ENCODE measurements at regions not wholly inside any gene's neighbourhood (a gene's known extent, or its start where the extent isn't known, plus 50 kb on each side); places are given as distances from the start of the nearest gene placed in this dataset.
"Not testable (repeated sequence)": the region's sequence is repeated elsewhere in the genome, so short reads cannot be mapped to it uniquely, and the experiment has no call there.

GRCh38 chr17:64778240-64779097, 116.4 kb upstream of the SMURF2 start:
- peak overlapping the region; percentile 61 for H3K4me3 ChIP-seq
- H3K4me2 ChIP-seq, result peak overlapping the region; percentile 100
- H3K4me1 ChIP-seq, result peaks cover 88% of the 10 kb centered on the region
- H4K20me1 ChIP-seq, result peaks cover 34% of the 10 kb centered on the region
- peaks cover 39% of the 10 kb centered on the region for H3K27me3 ChIP-seq
- no peaks in the 10 kb centered on the region for H3K9me3 ChIP-seq
- H3K9ac ChIP-seq, result peak overlapping the region; percentile 53; the same call in 1 of the 2 replicates
- H3K27ac ChIP-seq, result peak overlapping the region; percentile 41; the same call in 1 of the 2 replicates
- TF ChIP-seq Cebpa-rat (IDR thresholded peaks at IDR 0.05), result no peak
- peaks cover 17% of the 10 kb centered on the region; the same call in 1 of the 2 replicates for H3K36me3 ChIP-seq

- TF ChIP-seq Cebpa-rat (IDR thresholded peaks at IDR 0.05), result no peak
- Histone ChIP-seq H4K20me1 (peaks cover 34% of the 10 kb centered on the region), H3K27me3 (peaks cover 39% of the 10 kb centered on the region), H3K36me3 (0 out of 2 replicates have a peak, but pooled peaks cover 8% of the 10 kb centered on the region), H3K4me1 (peaks cover 87% of the 10 kb centered on the region), H3K4me2 (peak overlapping the region; percentile 100), H3K27ac (peak overlapping the region; percentile 53; the same call in 1 of the 2 replicates), H3K4me3 (peak overlapping the region; percentile 61), H3K9me3 (no peaks in the 10 kb centered on the region), H3K9ac (peak overlapping the region; percentile 53)
These were observed 115.5 kb upstream of the SMURF2 start for GRCh38 chr17:64777415-64778239.

- peak overlapping the region; percentile 53; the same call in 1 of the 2 replicates for H3K27ac ChIP-seq
- not testable (repeated sequence) for H3K9me3 ChIP-seq, H3K36me3 ChIP-seq
- peak overlapping the region; percentile 100 for H3K4me2 ChIP-seq
- peak overlapping the region; percentile 61 for H3K4me3 ChIP-seq
- peaks cover 39% of the 10 kb centered on the region for H3K27me3 ChIP-seq
- H3K4me1 ChIP-seq, result peaks cover 85% of the 10 kb centered on the region
- H4K20me1 ChIP-seq, result peaks cover 34% of the 10 kb centered on the region
- peak overlapping the region; percentile 53 for H3K9ac ChIP-seq
These were observed 114.8 kb upstream of the SMURF2 start for GRCh38 chr17:64776720-64777414.

GRCh38 chr17:64775701-64776570, 113.8 kb upstream of the SMURF2 start:
- H3K4me2 ChIP-seq, result peak overlapping the region; percentile 100
- H3K9ac ChIP-seq, result no peak overlapping the region
- no peak overlapping the region; the same call in 1 of the 2 replicates for H3K27ac ChIP-seq
- H3K4me1 ChIP-seq, result peaks cover 79% of the 10 kb centered on the region
- H4K20me1 ChIP-seq, result peaks cover 34% of the 10 kb centered on the region
- peaks cover 38% of the 10 kb centered on the region for H3K27me3 ChIP-seq
- 0 out of 2 replicates have a peak, but pooled peaks cover 8% of the 10 kb centered on the region for H3K36me3 ChIP-seq
- no peak for TF ChIP-seq Cebpa-rat (IDR thresholded peaks at IDR 0.05)
- no peaks in the 10 kb centered on the region for H3K9me3 ChIP-seq
- no peak overlapping the region for H3K4me3 ChIP-seq

GRCh38 chr17:64774888-64775540, 112.9 kb upstream of the SMURF2 start:
- Histone ChIP-seq H3K4me2 (peak overlapping the region; percentile 75), H3K4me3 (no peak overlapping the region), H3K36me3 (0 out of 2 replicates have a peak, but pooled peaks cover 12% of the 10 kb centered on the region), H3K27ac (no peak overlapping the region), H3K9ac (no peak overlapping the region), H3K27me3 (peaks cover 29% of the 10 kb centered on the region), H4K20me1 (peaks cover 29% of the 10 kb centered on the region), H3K9me3 (no peaks in the 10 kb centered on the region), H3K4me1 (peaks cover 70% of the 10 kb centered on the region)
- no peak for TF ChIP-seq Cebpa-rat (IDR thresholded peaks at IDR 0.05)

DNA sequence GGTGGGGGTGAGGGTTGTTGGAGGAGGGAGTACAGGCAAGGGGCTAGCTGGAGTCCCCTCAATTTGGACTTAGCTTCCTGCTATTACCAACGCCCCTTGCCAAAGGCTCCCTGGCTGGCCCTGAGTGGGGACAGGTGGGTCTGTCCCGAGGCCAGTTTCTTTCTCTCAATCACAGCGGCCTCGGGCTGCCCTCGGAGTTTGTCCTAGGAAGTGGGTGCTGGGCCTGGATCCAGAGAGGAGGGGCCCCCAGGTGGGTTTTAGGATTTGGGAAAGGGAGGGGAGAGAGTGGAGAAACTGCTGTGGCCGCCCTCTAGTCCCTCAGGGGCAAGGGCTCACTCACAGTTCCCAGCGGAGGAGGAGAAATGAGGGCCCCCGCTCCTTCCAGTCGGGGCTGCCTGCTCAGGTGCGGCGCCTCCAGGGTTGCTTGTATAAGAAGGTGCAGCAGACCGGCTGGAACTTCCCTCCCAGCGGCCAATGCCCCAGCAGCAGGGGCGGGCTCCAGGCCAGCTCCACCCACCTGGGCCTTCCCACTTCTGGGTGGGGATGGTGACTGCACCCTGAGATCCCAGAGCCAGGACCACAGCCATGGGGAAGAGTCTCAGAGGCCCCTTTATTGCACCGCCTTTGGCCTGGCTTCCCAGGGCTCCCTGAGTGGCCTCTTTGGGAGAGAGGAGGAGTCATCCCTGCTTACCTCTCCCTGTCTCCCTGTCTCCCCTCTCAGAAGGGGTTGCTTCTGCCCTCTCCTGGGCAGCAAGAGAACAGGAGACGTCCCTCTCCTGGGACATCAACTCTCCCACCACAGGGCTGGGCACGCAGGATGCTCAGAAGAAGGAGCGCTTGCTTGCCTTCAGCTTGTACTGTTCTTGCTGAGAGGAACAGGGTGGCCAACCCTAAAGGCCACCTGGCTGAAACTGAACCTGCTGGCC, 112.0 kb upstream of the SMURF2 start:
- no peak for TF ChIP-seq Cebpa-rat (IDR thresholded peaks at IDR 0.05)
- H3K36me3 ChIP-seq, result 0 out of 2 replicates have a peak, but pooled peaks cover 16% of the 10 kb centered on the region
- H3K9ac ChIP-seq, result no peak overlapping the region
- peaks cover 61% of the 10 kb centered on the region for H3K4me1 ChIP-seq
- H3K27ac ChIP-seq, result no peak overlapping the region
- peaks cover 20% of the 10 kb centered on the region for H3K27me3 ChIP-seq
- peak overlapping the region; percentile 75 for H3K4me2 ChIP-seq
- peaks cover 20% of the 10 kb centered on the region for H4K20me1 ChIP-seq
- peak overlapping the region; percentile 25; the same call in 1 of the 2 replicates for H3K4me3 ChIP-seq
- H3K9me3 ChIP-seq, result no peaks in the 10 kb centered on the region

DNA sequence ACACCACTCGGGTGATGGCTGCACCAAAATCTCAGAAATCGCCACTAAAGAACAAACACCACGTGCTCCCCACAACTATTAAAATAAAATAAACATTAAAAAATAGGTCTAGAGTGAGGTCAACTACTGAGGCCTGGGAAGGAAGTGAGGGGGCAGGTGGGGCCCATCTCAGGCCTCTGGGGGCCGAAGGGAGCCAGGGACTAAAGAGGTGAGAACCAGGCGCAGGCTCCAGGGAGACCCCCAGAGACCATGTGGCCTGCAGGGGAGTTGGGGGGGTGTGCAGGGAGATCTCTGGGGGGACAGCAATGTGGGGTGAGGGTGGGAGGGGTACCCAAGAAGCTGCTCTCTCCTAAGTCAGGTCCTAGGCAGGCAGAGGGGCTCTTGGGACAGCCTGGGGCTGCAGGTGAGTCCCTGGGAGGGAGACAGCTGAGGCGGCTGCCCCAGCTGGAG, 111.3 kb upstream of the SMURF2 start:
- no peak for TF ChIP-seq Cebpa-rat (IDR thresholded peaks at IDR 0.05)
- Histone ChIP-seq H3K27ac (no peak overlapping the region), H3K9ac (no peak overlapping the region), H3K9me3 (no peaks in the 10 kb centered on the region), H3K27me3 (peaks cover 13% of the 10 kb centered on the region), H3K36me3 (0 out of 2 replicates have a peak, but pooled peaks cover 11% of the 10 kb centered on the region), H4K20me1 (peaks cover 14% of the 10 kb centered on the region), H3K4me1 (peaks cover 54% of the 10 kb centered on the region), H3K4me3 (no peak overlapping the region; the same call in 1 of the 2 replicates), H3K4me2 (peak overlapping the region; percentile 75)

Data from BLaER1 (cell line).